OCI-LY1 (cell line): ENCODE measurements at regions not wholly inside any gene's neighbourhood (a gene's known extent, or its start where the extent isn't known, plus 50 kb on each side); places are given as distances from the start of the nearest gene placed in this dataset.

ENCODE experiments used
- CTCF ChIP-seq: fragments of 200-600 bp; sonication (generic), shearing (Covaris generic); IDR thresholded peaks from 2 replicates; pipeline ENCODE4 v1.5.1; 2017; ENCODE audit warnings: mild to moderate bottlenecking, antibody characterized with exemption, low read length, moderate library complexity, mixed read lengths
- EZH2 ChIP-seq: fragments of 200-600 bp; sonication (generic), shearing (Covaris generic); IDR thresholded peaks from 2 replicates; pipeline ENCODE4 v1.8.0; 2017; ENCODE audit warnings: borderline replicate concordance, mixed run types, mild to moderate bottlenecking, antibody characterized with exemption, low read length, moderate library complexity, mixed read lengths

- TF ChIP-seq CTCF: no peak
- no peak for TF ChIP-seq EZH2
Measured at GRCh38 chr6:119517428-119517827, 167.9 kb upstream of the MAN1A1 start.
